CD4-positive, alpha-beta T cell treated with Interleukin-1 beta for 1 hour (primary cell): ENCODE measurements at regions not wholly inside any gene's neighbourhood (a gene's known extent, or its start where the extent isn't known, plus 50 kb on each side); places are given as distances from the start of the nearest gene placed in this dataset.
"Not testable (repeated sequence)": the region's sequence is repeated elsewhere in the genome, so short reads cannot be mapped to it uniquely, and the experiment has no call there.

Experiments
- DNase-seq, 2 donors: peaks; one replicate each; pipeline ENCODE4 v3.0.0-alpha.2; 2020 to 2022

- DNase-seq, result no peak
These were observed 216.7 kb upstream of the SFSWAP start for GRCh38 chr12:131494216-131494615.

- no peak for DNase-seq
These were observed 216.0 kb upstream of the SFSWAP start for GRCh38 chr12:131494741-131495524.

- no peak for DNase-seq
These were observed 212.9 kb upstream of the SFSWAP start for GRCh38 chr12:131497966-131498365.

GRCh38 chr12:131499160-131499863, 211.6 kb upstream of the SFSWAP start:
- no peak for DNase-seq

- DNase-seq, result no peak
These were observed 211.1 kb upstream of the SFSWAP start for GRCh38 chr12:131499864-131500190.

- DNase-seq, result no peak
These were observed 210.3 kb upstream of the SFSWAP start for GRCh38 chr12:131500564-131500963.

GRCh38 chr12:131505561-131505960, 205.3 kb upstream of the SFSWAP start:
- DNase-seq, result no peak

GRCh38 chr12:131506426-131506825, 204.5 kb upstream of the SFSWAP start:
- no peak for DNase-seq

GRCh38 chr12:131507094-131507493, 203.8 kb upstream of the SFSWAP start:
- DNase-seq, result no peak

- DNase-seq, result no peak
These were observed 203.0 kb upstream of the SFSWAP start for GRCh38 chr12:131507881-131508280.

GRCh38 chr12:131509701-131510100, 201.2 kb upstream of the SFSWAP start:
- no peak for DNase-seq

- no peak for DNase-seq
These were observed 200.5 kb upstream of the SFSWAP start for GRCh38 chr12:131510431-131510830.

- peak; percentile 44 to 59 for DNase-seq
These were observed 199.5 kb upstream of the SFSWAP start for GRCh38 chr12:131511391-131511802.

- DNase-seq, result no peak
These were observed 198.9 kb upstream of the SFSWAP start for GRCh38 chr12:131511803-131512561.

GRCh38 chr12:131513606-131514005, 197.3 kb upstream of the SFSWAP start:
- DNase-seq, result no peak

- not testable (repeated sequence) for DNase-seq
These were observed 190.3 kb upstream of the SFSWAP start for GRCh38 chr12:131520553-131520952.

- no peak for DNase-seq
These were observed 189.6 kb upstream of the SFSWAP start for GRCh38 chr12:131521326-131521725.

- no peak for DNase-seq
These were observed 184.9 kb upstream of the SFSWAP start for GRCh38 chr12:131525795-131526508.

GRCh38 chr12:131527092-131527491, 183.8 kb upstream of the SFSWAP start:
- DNase-seq, result no peak

GRCh38 chr12:131527736-131528135, 183.2 kb upstream of the SFSWAP start:
- DNase-seq, result no peak

GRCh38 chr12:131528144-131528543, 182.7 kb upstream of the SFSWAP start:
- no peak for DNase-seq

GRCh38 chr12:131528667-131529066, 182.2 kb upstream of the SFSWAP start:
- no peak for DNase-seq
